NCI-H748 (cell line): ENCODE measurements at regions not wholly inside any gene's neighbourhood (a gene's known extent, or its start where the extent isn't known, plus 50 kb on each side); places are given as distances from the start of the nearest gene placed in this dataset.

Source experiments
- DNase-seq: peaks from one replicate; lab custom pipeline; 2025; ENCODE audit not compliant: unreplicated experiment; lab: John Stamatoyannopoulos, UW

- no peak for DNase-seq
Measured at GRCh38 chr13:29909975-29910674, 59.7 kb upstream of the UBL3 start.

GRCh38 chr13:29909081-29909730 lies 58.8 kb upstream of the UBL3 start:
- DNase-seq, result no peak

DNA sequence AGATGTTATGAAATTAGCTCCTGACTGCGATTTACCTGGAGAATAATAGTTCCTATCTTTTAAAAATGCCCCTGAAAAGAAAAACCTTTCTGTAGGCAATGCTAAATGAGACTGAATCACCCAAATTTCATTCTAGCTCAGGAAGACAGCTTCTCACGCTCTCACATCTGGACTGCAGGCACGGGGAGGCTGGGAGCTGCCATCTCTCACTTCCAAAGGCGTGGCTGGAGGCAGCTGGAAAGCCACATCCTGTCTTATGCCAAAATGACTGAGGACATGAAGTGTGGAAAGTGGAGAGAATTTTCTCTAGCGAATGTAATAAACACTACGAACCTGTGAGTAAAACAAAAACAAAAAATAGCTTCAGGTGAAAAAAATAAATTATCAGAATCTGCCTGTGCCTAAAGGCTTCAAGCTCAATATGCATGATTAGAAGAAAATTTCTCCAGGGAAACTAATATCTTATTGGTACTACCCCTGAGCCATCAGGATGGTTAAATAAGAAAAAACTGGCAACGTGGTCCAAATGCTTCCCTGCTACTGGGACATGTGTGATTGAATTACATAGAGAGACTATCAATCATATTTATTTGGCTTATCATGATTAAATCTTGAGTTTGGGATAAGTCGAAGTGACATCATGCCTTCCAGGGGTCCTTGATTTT lies 58.1 kb upstream of the UBL3 start:
- no peak for DNase-seq

DNA sequence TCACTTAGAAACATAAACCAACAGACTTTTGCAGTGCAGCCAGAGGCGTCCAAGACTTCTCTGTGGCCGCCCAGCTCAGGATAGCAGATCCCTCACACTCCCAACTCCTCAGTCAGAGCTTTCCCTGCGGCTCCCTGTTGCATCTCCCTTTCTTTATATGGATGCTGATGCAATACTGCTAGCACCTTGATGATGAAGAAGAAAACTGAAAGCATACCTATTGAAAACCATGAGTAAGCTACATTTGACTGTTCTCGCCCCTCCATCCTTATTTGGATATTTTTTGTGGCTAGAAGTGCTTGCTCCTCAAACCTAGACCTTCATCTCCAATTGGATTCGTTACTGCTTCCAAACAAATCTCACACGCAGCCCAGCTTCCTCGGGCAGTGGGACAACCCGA lies 57.3 kb upstream of the UBL3 start:
- no peak for DNase-seq

GRCh38 chr13:29906432-29907011 lies 56.1 kb upstream of the UBL3 start:
- DNase-seq, result no peak

- peak; percentile 47 for DNase-seq
Measured at GRCh38 chr13:29905845-29906244, 55.4 kb upstream of the UBL3 start.

- no peak for DNase-seq
Measured at GRCh38 chr13:29903996-29904395, 53.6 kb upstream of the UBL3 start.

GRCh38 chr13:29903543-29903942 lies 53.1 kb upstream of the UBL3 start:
- no peak for DNase-seq

DNA sequence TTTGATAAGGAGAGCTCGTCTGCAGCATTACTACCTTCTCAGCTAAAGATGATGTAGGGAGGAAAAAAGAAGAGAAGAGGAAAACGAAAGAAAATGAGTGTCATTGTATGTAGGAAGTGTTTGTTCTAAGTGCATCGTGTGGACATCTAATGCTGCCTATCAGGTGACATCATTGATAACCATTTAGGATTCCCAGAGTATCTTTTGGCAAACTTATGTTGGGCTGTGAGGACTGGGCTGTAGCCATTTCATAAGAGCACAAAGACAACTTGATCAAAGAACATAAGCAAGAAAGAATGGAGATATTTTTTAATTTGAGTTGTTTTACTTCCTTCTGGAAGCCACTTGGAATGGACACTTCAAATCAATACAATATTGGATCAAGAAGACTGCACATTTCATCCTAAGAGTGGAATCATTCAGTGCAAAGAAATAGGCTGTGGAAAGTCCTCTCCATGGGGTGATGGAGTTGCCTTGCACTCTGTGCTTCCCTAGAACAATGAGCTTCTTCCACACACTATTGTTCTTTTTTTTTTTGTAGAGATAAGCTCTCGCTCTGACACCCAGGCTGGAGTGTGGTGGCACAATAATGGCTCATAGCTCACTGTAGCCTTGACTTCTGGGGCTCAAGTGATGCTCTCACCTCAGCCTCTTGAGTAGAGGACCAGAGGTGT lies 52.4 kb upstream of the UBL3 start:
- DNase-seq, result no peak

DNA sequence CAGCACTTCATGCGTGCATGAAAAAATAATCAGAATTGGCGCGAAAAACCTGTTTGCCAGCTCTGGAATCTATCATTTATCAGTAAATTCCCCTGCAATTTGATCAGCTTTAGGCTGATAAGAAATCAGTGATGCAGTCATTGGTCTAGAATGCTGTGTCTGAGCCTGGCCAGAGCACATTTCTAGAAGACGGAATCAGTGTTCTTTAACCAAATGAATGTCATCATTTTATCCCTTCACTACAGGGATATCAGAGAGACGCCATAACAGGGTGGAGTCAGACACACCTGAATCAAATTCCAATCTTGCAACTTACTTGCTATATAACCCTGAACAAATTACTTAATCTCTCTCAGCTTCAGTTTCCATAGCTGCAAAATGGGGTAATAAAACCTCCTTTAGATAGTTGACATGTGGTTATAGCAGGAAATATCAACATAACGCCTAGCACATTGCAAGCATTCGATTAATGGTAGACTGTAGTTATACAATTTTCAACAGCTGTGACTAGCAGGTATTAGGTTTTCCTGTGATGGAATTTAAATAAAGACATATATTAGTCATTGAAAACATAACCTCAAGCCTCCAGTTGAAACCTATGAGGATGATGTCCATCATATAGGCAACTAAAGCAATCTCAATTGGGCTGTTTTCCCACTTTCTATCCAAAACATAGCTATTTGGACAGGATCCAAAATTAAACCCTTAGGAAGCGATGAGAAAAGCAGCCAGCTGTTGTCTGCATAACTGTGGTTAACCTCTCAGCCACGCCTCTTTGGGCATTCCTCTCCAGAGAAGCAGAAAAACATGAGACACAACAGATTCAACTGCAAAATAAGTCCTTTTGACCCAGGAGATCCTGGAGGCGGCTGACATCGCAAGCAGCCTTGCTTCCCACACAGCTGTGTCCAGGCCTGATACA lies 51.6 kb upstream of the UBL3 start:
- DNase-seq, result peak; percentile 73
